Adrenal gland (tissue), 9 donors: ENCODE measurements at regions not wholly inside any gene's neighbourhood (a gene's known extent, or its start where the extent isn't known, plus 50 kb on each side); places are given as distances from the start of the nearest gene placed in this dataset.

ENCODE experiments used
- DNase-seq, 7 donors: peaks; one replicate each; pipeline ENCODE4 v3.0.0-alpha.2; 2019 to 2020
- H3K27ac ChIP-seq, 5 donors: fragments of 200-600 bp; sonication (generic) in 4 of 5; 1 replicate in 3 of 5; 2 replicates in 2 of 5; pipeline versions ENCODE4 v1.5.1 to v1.8.0; 2016 to 2020; ENCODE audit warnings: mild to moderate bottlenecking in 1 of 5
- H3K27me3 ChIP-seq: fragments of 200-600 bp; 2 replicates; pipeline ENCODE4 v1.8.0; 2021
- H3K36me3 ChIP-seq, 2 donors: fragments of 200-600 bp; replicated peaks in 1 of 2; 1 replicate in 1 of 2; 2 replicates in 1 of 2; pipeline versions ENCODE4 v1.5.1 to v1.8.0; 2018 to 2022
- H3K4me1 ChIP-seq, 2 donors: fragments of 200-600 bp; replicated peaks in 1 of 2; 1 replicate in 1 of 2; 2 replicates in 1 of 2; pipeline versions ENCODE4 v1.5.1 to v1.8.0; 2018 to 2021
- H3K4me3 ChIP-seq, 4 donors: fragments of 200-600 bp; sonication (generic) in 3 of 4; one replicate each; pipeline ENCODE4 v1.5.1; 2016 to 2018
- H3K9me3 ChIP-seq, 3 donors: fragments of 200-600 bp; sonication (generic) in 1 of 3; replicated peaks in 1 of 3; 1 replicate in 2 of 3; 2 replicates in 1 of 3; pipeline versions ENCODE4 v1.5.1 to v1.8.0; 2016 to 2021
- CTCF ChIP-seq, 6 experiments: fragments of 450-650 bp in 4 of 6; fragments of 200-600 bp in 2 of 6; sonication (generic) in 1 of 6; IDR thresholded peaks; 1 replicate in 5 of 6; 2 replicates in 1 of 6; pipeline versions ENCODE4 v1.5.1 to v1.8.0; 2016 to 2021; ENCODE audit warnings: antibody characterized with exemption in 6 of 6, mild to moderate bottlenecking in 2 of 6, moderate library complexity in 1 of 6
- POLR2A ChIP-seq, 2 donors: fragments of 450-650 bp; IDR thresholded peaks; one replicate each; pipeline ENCODE4 v1.6.1; 2017; ENCODE audit warnings: antibody characterized with exemption in 2 of 2, mild to moderate bottlenecking in 2 of 2, moderate library complexity in 1 of 2
- WGBS, 4 donors: extraction: QIAGEN DNeasy Blood & Tissue Kit in 2 of 4; methylation state at CpG; one replicate each; pipeline versions ENCODE4 v1.1.5 to v1.1.7; 2013 to 2017; 5-methylcytosine and 5-hydroxymethylcytosine counted together
- intact Hi-C, 2 donors: fragments of 100-400 bp; cut with DNase I; formaldehyde crosslinking; loops; one replicate each; pipeline versions ENCODE4 v1.14.1 to v1.15.0; 2022 to 2023
- donor health status: healthy with polysubstance abuse.
- donor health status: Bipolar disorder and iron deficiency.
- donor health status: DM: yes; HTN: yes; CAD: no.
- donor health status: DM: no; HTN: no; CAD: no.
- donor health status: DM: no; HTN: no; CAD: no.

- TF ChIP-seq POLR2A (IDR thresholded peaks at IDR 0.05): no peak
- no peak for TF ChIP-seq CTCF (IDR thresholded peaks at IDR 0.05)
- intact Hi-C loops: no loop called here
These were observed 916.6 kb upstream of the CELF2 start for GRCh38 chr10:10101106-10101505.

GRCh38 chr10:10110844-10111490 lies 906.7 kb upstream of the CELF2 start:
- no peaks in the 10 kb centered on the region for H3K36me3 ChIP-seq
- H3K9me3 ChIP-seq: no peaks in the 10 kb centered on the region
- no peak overlapping the region for H3K27ac ChIP-seq
- DNase-seq: no peak
- intact Hi-C loops: no loop called here
- no peaks in the 10 kb centered on the region for H3K27me3 ChIP-seq
- TF ChIP-seq POLR2A (IDR thresholded peaks at IDR 0.05): no peak
- no peak for TF ChIP-seq CTCF (IDR thresholded peaks at IDR 0.05)
- no peaks in the 10 kb centered on the region for H3K4me1 ChIP-seq
- WGBS, 4 donors: 74 to 91% (median 82%) methylated on average over 5 of the region's 5 CpGs
- no peak overlapping the region for H3K4me3 ChIP-seq

More at GRCh38 chr10:10101106-10101505, 916.6 kb upstream of the CELF2 start:
- no peak for DNase-seq
- no peak overlapping the region for H3K27ac ChIP-seq
- no peaks in the 10 kb centered on the region for H3K27me3 ChIP-seq
- no peaks in the 10 kb centered on the region for H3K4me1 ChIP-seq
- H3K4me3 ChIP-seq: no peak overlapping the region
- H3K9me3 ChIP-seq: no peaks in the 10 kb centered on the region
- 74 to 89% (median 85%) methylated on average over 5 of the region's 5 CpGs for whole genome bisulfite sequencing, 4 donors
- no peaks in the 10 kb centered on the region for H3K36me3 ChIP-seq

GRCh38 chr10:10118131-10118530 lies 899.5 kb upstream of the CELF2 start:
- no peaks in the 10 kb centered on the region for H3K4me1 ChIP-seq
- no peaks in the 10 kb centered on the region for H3K9me3 ChIP-seq
- intact Hi-C loops: no loop called here
- H3K27ac ChIP-seq: no peak overlapping the region
- no peaks in the 10 kb centered on the region for H3K36me3 ChIP-seq
- no peak for DNase-seq
- WGBS, 4 donors: 85 to 94% (median 90%) methylated on average over 1 of the region's 1 CpG
- no peaks in the 10 kb centered on the region for H3K27me3 ChIP-seq
- no peak overlapping the region for H3K4me3 ChIP-seq
- TF ChIP-seq CTCF (IDR thresholded peaks at IDR 0.05) (no peak), POLR2A (IDR thresholded peaks at IDR 0.05) (no peak)

GRCh38 chr10:10120671-10121070 lies 897.0 kb upstream of the CELF2 start:
- H3K27ac ChIP-seq: no peak overlapping the region
- H3K36me3 ChIP-seq: no peaks in the 10 kb centered on the region
- H3K4me1 ChIP-seq: no peaks in the 10 kb centered on the region
- DNase-seq: no peak
- no peaks in the 10 kb centered on the region for H3K27me3 ChIP-seq
- no peak overlapping the region for H3K4me3 ChIP-seq
- WGBS, 4 donors: 31 to 39% (median 37%) methylated on average over 3 of the region's 3 CpGs
- intact Hi-C loops: no loop called here
- H3K9me3 ChIP-seq: no peaks in the 10 kb centered on the region
- TF ChIP-seq POLR2A (IDR thresholded peaks at IDR 0.05) (no peak), CTCF (IDR thresholded peaks at IDR 0.05) (no peak)
